ENCODE measurements at regions not wholly inside any gene's neighbourhood (a gene's known extent, or its start where the extent isn't known, plus 50 kb on each side); places are given as distances from the start of the nearest gene placed in this dataset.
"Not testable (repeated sequence)": the region's sequence is repeated elsewhere in the genome, so short reads cannot be mapped to it uniquely, and the experiment has no call there.

DNA sequence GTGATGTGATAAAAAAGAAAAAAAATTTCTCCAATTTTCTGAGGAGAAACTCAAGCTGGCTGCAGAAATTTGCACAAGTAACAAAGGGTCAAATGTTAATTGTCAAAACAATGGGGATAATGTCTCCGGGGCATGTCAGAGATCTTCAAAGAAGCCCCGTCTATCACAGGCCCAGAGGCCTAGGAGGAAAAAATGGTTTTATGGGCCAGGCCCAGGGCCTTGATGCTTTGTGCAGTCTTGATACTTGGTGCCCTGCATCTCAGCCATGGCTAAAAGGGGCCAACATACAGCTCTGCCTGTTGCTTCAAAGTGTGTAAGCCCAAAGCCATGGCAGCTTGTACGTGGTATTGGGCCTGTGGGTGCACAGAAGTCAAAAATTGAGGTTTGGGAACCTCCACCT lies 961.0 kb downstream of the FAM133A start:
- DNase-seq: no peak

DNA sequence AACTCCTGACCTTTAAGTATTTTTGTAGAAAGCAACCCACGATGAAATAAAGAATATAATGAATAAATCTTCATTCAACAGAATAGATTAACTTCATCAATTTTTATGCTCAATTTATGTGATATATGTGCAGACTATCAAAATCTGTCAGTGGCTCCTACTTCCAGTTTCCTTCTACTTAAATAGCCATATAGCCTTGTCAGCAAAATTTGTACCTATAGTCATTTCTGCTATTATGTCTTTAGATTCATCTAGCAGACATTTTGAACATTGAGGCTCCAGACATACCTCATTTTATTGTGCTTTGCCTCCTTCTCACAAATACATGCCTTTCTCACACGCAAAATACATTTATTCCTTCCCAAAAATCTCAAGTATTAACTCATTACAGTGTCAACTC lies 971.7 kb downstream of the FAM133A start:
- no peak for DNase-seq

DNA sequence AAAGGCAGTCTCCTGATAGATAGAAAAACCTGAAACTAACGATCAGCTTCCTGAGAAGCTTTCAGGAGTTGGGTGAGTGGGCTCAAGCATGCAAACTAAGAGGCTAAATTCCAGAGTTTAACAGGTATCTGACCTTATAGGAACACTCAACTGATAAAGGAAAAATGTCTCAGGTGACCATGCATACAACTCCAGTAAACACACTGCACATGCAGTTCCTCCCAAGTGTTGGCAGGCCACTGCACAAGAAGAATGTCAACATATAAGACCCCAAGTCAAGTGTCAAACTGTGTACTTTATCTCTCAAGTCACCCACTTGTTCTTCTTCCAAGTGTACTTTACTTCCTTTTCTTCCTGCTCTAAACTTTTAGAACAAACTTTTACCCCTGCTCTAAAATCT lies 981.2 kb downstream of the FAM133A start:
- no peak for DNase-seq

DNA sequence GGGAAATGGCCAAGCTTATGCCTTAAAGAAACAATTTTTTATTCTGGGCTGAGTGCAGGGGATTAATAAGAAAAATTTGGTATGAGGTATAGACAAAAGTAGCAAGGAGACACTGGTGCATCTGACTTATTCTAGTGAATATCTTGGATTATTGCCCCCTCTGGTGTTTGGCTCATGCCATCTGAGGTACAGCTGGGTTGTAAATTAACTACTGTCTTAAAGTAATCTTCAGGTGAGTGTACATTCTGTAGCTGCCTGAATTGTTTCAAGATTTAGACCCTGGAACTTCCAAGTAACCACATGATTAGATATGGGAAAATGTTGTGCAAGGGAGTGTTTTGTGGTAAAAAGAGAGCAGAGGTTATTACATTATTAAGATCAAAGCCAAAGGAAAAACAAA lies 988.7 kb downstream of the FAM133A start:
- DNase-seq: no peak

DNA sequence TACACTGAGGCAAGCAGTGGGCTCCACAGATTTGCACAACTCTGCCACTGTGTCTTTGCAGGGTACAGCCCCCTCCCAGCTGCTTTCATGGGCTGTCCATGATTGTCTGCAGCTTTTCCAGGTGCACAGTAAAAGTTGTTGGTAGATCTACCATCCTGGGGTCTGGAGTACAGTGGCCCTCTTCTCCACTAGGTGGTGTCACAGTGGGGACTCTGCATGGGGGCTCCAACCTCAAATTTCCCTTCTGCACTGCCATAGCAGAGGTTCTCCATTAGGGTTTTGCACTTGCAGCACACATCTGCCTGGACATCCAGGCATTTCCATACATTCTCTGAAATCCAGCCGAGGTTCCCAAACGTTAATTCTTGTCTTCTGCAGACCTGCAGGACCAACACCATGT lies 1002.3 kb downstream of the FAM133A start:
- DNase-seq: no peak

DNA sequence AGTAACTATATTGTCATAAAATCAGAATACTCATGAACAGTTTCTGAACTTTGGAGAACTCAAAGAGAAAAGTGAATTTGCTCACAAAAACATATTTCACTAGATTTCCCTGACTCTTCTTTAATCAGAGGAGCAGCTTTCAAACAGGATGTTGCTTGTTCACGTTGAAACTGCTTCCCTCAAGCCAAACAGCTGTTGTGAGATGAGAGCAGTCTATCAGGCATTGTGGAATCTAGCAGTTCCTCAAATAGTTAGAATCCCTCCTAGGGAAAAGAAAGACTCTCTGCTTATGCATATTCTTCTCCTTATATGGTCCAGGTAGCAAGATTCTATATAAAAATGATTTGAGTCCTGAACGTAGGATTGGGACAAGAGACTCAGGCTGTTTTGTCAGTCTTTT lies 1012.1 kb downstream of the FAM133A start:
- DNase-seq: no peak

DNA sequence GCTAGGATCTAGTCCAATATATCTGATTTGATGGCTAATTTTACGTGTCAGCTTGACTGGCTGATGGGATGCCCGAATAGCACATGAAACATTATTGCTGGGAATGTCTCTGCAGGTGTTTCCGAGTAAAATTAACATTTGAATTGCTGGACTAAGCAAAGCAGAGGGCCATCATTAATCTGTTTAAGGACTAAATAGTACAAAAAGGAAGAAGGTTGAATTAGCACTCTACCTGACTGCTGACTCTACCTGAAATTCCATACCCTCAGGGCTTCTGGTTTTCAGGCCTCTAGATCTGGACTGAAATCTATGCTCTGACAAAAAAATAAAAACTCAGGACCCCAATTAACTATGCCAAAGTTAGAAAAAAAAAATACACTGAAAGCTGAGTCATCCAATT lies 1021.9 kb downstream of the FAM133A start:
- DNase-seq: no peak

DNA sequence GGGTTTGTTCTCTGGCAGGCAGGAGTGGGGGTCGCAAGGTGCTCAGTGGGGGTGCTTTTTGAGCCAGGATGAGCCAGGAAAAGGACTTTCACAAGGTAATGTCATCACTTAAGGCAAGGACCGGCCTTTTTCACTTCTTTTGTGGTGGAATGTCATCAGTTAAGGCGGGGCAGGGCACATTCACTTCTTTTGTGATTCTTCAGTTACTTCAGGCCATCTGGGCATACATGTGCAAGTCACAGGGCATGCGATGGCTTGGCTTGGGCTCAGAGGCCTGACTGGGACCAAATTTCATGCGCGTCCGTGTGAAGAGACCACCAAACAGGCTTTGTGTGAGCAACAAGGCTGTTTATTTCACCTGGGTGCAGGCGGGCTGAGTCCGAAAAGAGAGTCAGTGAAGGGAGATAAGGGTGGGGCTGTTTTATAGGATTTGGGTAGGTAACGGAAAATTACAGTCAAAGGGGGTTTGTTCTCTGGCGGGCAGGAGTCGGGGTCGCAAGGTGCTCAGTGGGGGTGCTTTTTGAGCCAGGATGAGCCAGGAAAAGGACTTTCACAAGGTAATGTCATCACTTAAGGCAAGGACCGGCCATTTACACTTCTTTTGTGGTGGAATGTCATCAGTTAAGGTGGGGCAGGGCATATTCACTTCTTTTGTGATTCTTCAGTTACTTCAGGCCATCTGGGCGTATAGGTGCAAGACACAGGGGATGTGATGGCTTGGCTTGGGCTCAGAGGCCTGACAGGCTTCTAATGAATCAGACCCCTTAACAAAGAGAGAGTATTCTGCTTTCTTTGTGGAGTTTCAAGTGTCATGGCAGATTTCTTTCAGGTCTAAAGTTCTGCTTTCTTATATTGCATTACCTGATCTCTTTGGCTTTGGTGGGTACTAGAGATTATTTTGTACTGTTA lies 1030.6 kb downstream of the FAM133A start:
- DNase-seq: not testable (repeated sequence)

DNA sequence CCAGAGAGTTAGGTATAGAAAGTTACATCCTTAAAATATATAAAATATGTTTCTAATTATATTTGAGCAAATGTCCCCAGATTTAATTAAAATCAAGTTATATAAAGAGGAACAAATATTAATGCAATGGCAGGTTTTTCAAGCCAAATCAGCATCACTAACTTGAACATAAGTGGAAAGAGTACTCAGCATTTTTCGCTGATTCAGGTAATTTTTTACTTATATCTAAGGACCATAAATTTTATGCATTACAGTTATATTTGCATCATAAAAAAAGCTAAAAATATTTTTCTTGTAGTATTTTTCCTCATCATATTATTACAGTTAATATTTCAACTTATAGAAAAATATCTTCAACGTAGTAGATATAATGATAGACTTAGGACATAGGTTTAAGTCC lies 1047.4 kb downstream of the FAM133A start:
- DNase-seq: no peak

DNA sequence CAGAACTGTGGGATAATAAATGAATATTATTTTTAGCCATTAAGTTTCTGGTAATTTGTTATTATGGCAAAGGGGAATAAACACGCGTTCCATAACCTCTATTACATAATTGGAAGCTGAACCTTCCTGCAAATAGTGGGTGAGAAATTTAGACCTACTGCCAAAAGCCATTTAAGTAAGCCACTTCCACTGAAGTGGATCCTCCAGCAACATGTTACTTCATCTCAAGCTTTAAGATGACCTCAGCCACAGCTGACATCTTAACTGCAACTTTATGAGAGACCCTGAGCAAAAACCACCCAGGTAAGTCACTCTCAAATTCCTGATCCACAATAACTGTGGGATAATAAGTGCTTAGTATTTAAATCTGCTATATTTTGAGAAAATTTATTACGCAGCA lies 1048.6 kb downstream of the FAM133A start:
- no peak for DNase-seq

DNA sequence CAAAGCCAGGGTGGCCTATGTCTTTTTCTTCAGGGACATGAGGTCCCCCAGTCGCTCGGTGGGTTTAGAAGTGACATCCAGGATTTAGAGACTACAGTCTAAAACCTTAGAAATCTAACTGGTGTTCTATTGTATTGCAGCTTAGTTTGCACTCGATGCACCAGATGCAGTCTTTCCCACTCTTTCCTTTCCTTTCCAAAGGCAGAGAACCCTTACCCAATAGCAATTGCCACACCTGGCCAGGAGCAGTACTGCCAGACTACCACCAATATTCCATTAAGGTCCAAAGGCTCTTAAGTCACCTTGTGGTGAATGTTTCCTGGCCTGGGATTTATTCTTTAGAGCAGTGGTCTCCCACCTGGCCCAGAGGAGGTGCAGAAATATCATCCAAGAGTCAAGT lies 1068.8 kb downstream of the FAM133A start:
- no peak for DNase-seq

DNA sequence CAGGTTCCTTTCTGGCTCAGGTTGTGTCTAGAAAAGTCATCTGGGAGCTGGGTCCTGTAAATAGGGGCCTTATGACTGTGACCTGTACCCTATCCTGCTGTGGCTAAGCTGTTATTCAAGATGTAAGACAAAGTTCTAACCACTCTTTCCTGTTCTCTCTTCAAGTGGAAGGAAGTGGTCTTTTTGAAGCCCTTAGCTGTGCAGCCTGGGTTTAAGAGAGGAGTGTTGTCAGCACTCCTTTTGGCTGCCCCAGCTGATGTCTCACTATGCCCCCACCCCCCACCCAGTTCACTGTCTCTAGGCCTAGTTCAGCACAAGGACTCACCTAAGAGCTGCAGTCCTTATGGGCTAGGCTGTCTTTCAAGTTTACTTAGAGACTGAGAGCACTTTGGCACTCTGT lies 1069.5 kb downstream of the FAM133A start:
- DNase-seq: no peak

DNA sequence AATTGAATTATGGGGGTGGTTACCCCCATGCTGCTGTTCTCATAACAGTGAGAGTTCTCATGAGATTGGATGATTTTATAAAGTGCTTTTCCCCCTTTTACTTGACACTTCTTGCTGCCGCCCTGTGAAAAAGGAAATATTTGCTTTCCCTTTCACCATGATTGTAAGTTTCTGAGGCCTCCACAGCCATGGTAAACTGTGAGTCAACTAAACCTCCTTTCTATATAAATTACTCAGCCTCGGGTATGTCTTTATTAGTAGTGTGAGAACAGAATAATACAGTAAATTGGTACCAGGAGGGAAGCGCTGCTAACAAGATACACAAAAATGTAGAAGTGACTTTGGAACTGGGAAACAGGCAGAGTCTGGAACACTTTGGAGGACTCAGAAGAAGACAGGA lies 1070.8 kb downstream of the FAM133A start:
- no peak for DNase-seq

DNA sequence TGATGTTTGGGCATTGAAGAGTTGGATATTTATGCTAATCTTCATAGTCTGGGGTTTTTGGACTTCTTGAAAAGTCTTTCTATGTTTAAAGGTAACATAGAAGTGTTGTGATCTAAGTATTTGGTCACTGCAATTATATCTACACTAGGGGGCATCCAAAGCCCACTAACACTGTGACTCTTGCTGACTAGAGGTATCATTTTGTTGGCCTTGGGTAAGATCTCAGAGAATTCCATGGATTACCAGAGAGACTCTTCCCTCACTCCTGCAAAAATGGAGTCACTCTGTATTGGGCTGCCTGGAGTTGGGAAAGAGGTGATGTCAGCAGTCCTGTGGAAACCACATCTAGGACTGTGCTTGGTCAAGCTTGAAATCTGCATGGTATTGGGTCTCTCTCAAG lies 1077.6 kb downstream of the FAM133A start:
- DNase-seq: no peak

DNA sequence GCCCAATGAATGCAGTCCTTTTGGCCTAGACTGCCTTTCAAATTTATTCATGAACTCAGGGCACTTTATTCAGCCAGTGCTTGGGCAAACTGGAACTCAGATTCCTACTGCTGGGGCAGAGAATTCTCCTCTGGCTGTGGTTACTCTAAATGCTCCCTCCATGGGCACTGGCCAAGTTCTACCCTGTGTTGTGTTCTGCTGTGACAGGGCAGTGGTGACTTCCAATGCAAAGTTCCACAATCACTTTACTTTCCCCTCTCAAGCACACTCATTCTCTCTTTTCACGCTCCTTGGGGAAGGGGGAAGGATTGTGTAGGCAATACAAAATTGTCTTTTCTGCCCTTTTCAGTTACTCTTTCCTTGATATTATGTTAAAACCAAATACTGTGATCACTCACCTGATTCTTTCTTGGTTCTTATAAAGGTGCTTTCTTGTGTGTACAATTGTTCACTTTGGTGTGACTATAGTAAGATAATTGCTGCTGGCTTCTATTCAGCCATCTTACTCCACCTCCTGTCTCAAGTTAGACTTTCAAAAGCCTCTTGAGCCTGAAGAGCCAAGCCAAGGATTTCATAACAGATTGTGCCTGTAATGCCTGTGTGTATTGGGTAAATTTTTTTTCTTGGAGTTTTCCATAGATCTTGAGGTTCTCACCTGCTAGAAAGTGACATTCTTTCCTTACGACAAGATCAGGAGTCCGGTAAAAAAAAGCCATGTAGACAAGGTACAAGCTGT lies 1078.6 kb downstream of the FAM133A start:
- DNase-seq: no peak

DNA sequence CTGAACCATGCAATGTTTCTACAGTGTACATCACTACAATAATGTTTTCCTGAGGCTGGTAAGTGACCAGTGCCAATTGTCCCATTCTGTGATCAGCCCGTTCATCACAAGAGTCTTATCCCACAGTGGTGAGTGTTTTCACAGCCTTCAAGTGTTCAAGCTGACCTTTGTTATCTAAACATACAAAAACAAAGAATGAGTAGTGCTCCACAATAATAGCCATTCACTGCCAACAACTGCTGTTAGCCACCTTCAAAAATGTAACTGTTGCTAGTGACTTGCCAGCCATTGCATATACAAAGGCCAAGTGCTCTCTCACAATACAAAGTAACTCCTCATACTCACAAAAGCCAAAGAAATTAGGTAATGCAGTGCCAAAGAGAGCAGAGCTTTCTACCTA lies 1084.1 kb downstream of the FAM133A start:
- DNase-seq: no peak

DNA sequence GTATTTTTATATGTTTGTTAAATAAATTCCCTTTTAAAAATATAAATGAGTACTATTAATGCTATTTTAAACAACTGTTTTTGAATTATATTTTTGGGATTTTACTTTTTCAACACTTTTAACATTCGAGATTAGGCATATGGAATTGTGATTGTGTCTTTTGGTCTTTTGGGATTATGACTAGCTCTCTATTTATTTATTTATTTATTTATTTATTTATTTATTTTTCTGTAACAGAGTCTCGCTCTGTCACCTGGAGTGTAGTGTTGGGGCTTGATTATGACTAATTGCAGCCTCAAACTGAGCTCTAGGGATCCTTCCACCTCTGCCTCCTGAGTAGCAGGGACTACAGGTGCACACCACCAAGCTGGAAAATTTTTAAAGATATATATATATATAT lies 1101.6 kb downstream of the FAM133A start:
- no peak for DNase-seq

DNA sequence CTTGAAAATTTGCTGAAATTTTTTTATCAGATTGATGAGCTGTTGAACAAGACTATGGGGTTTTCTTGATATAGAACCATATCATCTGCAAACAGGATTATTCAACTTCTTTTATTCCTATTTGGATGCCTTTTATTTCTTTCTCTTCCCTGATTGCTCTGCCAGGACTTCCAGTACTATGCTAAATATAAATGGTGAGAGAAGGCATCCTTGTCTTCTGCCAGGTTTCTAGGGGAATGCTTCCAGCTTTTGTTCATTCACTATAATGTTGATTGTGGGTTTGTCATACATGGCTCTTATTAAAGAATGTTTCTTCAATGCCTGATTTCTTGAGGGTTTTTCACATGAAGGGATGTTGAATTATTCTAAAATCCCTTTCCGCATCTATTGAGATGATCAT lies 1139.5 kb downstream of the FAM133A start:
- DNase-seq: no peak

DNA sequence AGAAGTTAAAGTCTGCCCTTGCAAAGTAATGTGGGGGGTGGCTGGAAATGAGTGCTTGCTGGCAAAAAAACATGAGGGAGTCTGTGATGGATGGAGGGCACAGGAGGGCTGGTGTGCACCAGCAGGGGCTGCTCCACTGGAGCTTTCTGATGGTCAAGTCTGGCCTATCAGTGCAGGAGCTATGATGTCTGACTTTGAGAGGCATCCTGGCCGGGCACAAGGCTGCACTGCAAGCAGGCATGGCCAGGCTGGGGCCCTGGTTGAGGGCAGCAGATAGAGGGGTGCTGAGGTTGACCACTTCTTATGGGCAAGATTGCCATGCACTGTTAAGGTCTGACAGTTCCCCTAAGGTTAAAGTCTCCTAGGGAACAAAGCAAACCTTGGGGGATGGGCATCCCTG lies 1140.2 kb downstream of the FAM133A start:
- no peak for DNase-seq

DNA sequence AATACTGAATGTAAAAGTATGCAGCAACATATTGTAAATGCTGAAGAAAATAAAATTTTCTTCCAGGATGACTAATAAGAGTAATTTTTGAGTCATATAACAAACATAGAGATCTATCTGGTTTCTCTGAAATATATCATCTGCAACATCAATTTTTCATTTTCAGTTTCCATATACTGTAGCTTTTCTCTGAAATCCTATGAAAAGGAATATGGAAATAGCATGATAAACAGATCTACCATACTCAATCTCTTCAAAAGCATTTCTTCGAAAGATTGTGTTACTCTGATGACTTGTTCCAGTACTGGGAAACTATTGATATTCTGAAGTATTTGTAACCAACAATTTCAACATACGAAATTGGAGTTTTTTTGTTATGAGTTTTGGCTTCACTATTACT lies 1156.7 kb downstream of the FAM133A start:
- no peak for DNase-seq

DNA sequence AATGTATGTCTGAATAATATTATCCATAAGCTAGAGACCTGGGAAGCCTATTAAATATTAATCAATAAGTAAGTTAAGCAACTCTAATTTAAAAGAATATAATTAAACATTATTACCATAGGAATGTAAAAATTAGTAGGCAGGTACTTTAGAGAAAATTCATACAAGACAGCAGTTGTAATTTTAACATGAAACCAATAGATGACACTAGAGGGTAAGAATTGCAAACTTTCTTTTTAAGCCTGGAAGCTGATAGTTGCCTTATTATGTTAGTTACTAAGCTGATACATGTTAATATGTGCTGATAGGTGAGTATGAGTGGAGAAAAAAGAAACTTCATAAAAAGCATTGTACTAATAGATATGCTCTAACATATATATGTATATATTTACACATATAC lies 1157.4 kb downstream of the FAM133A start:
- no peak for DNase-seq

DNA sequence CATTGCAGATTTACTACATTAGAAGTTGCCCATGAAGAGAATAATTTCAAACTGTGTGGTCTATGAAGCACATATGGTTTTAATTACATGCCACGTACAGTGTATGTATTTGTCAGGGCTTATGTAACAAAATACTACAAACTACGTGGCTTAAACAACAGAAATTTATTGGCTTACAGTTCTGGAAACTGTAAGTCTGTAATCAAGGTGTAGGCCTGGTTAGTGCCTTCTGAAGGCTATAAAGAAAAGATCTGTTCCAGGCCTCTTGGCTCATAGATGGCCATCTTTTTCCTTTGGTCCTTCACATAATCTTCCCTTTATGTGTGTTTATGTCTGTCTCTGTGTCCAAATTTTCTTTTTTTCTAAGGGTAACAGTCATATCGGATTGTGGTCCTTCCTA lies 1160.2 kb downstream of the FAM133A start:
- no peak for DNase-seq

DNA sequence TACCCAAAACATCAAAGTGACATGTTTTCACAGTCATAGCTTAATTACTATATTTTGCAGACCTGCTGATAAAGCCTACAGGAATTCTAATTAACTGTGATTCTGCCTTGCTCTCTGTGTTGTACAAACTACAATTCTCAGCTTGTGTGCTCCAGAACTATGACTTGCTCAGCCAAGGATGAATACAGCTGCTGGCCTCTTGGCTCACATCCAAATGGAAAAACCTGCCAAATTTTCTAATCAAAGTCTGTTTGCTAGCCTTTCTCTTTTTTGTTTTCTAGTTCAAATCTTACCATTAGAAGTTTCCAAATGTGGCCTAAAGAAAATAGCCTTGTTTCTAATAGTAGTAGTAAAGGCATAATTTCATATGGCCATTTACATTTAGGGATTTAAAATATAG lies 1176.8 kb downstream of the FAM133A start:
- peak; percentile 2 for DNase-seq

DNA sequence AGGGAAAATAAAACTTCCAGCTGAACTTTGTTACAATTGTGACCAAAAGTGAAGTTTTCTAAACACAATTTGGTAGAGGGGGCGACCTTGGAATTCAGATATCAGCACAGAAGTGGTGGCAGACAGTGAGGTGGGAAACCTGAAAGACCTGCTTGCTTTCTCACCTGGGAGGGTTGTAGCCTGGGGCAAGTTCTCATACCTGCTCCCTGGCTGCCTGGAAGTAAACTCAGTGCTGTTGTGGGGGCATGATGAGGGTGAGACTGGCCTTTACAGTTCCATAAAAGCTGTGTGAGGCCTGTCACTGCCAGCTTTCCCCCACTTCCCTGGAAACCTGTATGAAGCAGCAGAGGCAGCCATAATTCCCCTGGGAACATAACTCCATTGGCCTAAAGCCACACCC lies 1180.2 kb downstream of the FAM133A start:
- DNase-seq: no peak

DNA sequence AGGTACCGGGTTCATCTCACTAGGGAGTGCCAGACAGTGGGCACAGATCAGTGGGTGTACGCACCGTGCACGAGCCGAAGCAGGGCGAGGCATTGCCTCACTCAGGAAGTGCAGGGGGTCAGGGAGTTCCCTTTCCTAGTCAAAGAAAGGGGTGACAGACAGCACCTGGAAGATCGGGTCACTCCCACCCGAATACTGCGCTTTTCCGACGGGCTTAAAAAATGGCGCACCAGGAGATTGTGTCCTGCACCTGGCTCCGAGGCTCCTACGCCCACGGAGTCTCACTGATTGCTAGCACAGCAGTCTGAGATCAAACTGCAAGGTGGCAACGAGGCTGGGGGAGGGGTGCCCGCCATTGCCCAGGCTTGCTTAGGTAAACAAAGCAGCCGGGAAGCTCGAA lies 1188.5 kb downstream of the FAM133A start:
- not testable (repeated sequence) for DNase-seq

Measured in NCI-H446 treated with DMSO at 0.1 percent for 48 hours (cell line).